AG04449 (cell line): ENCODE measurements at regions not wholly inside any gene's neighbourhood (a gene's known extent, or its start where the extent isn't known, plus 50 kb on each side); places are given as distances from the start of the nearest gene placed in this dataset.
"Not testable (repeated sequence)": the region's sequence is repeated elsewhere in the genome, so short reads cannot be mapped to it uniquely, and the experiment has no call there.

ENCODE experiments used
- CTCF ChIA-PET: fragments of 350-600 bp; formaldehyde crosslinking; extraction: SDS; loops from one replicate; lab custom pipeline; 2021; ENCODE audit warnings: antibody characterized with exemption; lab: Yijun Ruan, JAX
- POLR2A ChIA-PET: fragments of 400-600, 350-600 bp; formaldehyde crosslinking; extraction: SDS; loops from one replicate; lab custom pipeline; 2020; ENCODE audit warnings: antibody characterized with exemption, inconsistent platforms; lab: Yijun Ruan, JAX
- DNase-seq: peaks from one replicate; pipeline ENCODE4 v3.0.0-alpha.2; 2010; ENCODE audit warnings: low read depth, low spot score
- H3K4me3 ChIP-seq: 2 replicates; pipeline ENCODE4 v1.5.1; 2011; ENCODE audit warnings: low read depth, mild to moderate bottlenecking, control low read depth, low read length
- CTCF ChIP-seq: IDR thresholded peaks from one replicate; pipeline ENCODE4 v1.5.1; 2011; ENCODE audit warnings: mild to moderate bottlenecking, moderate library complexity, low read length, control low read depth, inconsistent platforms; ENCODE audit not compliant: insufficient read depth; ENCODE audit errors: missing control alignments

- ChIA-PET POLR2A (no interaction called here), CTCF (no interaction called here)
- DNase-seq: no peak
Observed at GRCh38 chr18:40258311-40258710, 1696.7 kb upstream of the PIK3C3 start.

GRCh38 chr18:40250236-40250635 is 1704.8 kb upstream of the PIK3C3 start:
- H3K4me3 ChIP-seq: no peak overlapping the region
- DNase-seq: no peak
- ChIA-PET CTCF (no interaction called here), POLR2A (no interaction called here)
- TF ChIP-seq CTCF: no peak

More at GRCh38 chr18:40258311-40258710, 1696.7 kb upstream of the PIK3C3 start:
- no peak for TF ChIP-seq CTCF
- no peak overlapping the region for H3K4me3 ChIP-seq

DNA sequence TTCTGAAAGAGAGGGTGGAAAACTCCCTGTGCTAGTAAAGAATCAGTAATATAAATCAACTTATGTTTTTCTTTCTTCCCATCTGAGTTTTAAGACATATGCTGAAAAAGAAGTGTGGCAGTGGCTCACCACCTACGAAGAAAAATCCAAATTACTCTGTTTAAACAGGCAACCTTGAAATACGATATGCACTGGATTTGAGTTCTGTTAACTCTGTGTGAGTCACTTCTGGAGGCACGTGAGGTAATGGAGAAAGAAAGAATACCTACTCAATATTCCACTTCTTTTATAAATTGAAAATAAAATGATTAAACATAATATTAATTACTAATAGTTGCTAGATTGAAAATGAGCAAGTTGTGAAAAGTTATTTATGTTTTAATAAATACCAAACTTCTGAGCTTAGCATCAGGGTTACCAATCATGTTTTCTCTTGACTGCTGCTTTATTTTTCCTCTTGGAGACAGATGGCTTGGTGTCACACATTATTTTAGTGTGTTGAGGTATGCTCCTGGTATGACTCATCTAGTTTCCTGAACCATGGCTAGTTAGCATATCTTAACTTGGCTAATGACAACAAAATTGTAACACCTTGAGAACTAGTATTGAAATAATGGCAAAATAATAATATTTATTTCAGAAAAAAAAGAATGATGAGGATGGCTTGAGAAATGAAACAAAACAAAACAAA is 1705.5 kb upstream of the PIK3C3 start:
- no peak for TF ChIP-seq CTCF
- ChIA-PET CTCF (no interaction called here), POLR2A (no interaction called here)
- H3K4me3 ChIP-seq: no peak overlapping the region
- no peak for DNase-seq

GRCh38 chr18:40245612-40246011 is 1709.4 kb upstream of the PIK3C3 start:
- CTCF ChIA-PET, DNase-seq, H3K4me3 ChIP-seq, POLR2A ChIA-PET: not testable (repeated sequence)

- CTCF ChIA-PET: no interaction called here
- POLR2A ChIA-PET: no interaction called here
Observed at GRCh38 chr18:40243607-40244006, 1711.4 kb upstream of the PIK3C3 start.

GRCh38 chr18:40235836-40236235 is 1719.2 kb upstream of the PIK3C3 start:
- POLR2A ChIA-PET: no interaction called here
- CTCF ChIA-PET: no interaction called here
- TF ChIP-seq CTCF: no peak
- DNase-seq: no peak
- H3K4me3 ChIP-seq: no peak overlapping the region

More at GRCh38 chr18:40243607-40244006, 1711.4 kb upstream of the PIK3C3 start:
- no peak for DNase-seq
- H3K4me3 ChIP-seq: no peak overlapping the region
- no peak for TF ChIP-seq CTCF

DNA sequence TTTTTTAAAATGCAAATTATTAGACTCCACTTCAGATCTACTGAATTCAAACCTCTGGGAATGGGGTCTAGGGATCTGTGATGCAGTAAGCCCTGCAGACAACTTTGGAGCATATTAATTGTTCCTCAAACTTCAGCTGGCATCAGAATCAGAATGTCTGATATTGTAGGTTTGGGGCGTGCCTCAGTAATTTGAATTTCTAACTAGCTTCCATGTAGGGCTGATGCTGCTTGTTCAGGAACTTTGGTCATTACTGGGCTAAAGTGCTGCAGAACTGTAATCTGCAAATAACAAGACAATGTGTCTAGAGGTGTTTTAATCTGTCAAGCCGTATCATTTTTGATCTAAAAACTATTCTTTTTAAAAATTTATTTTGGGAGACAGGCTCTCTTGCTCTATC is 1719.7 kb upstream of the PIK3C3 start:
- DNase-seq: no peak
- H3K4me3 ChIP-seq: no peak overlapping the region
- ChIA-PET POLR2A (no interaction called here), CTCF (no interaction called here)
- no peak for TF ChIP-seq CTCF
